ENCODE measurements at regions not wholly inside any gene's neighbourhood (a gene's known extent, or its start where the extent isn't known, plus 50 kb on each side); places are given as distances from the start of the nearest gene placed in this dataset.

DNA sequence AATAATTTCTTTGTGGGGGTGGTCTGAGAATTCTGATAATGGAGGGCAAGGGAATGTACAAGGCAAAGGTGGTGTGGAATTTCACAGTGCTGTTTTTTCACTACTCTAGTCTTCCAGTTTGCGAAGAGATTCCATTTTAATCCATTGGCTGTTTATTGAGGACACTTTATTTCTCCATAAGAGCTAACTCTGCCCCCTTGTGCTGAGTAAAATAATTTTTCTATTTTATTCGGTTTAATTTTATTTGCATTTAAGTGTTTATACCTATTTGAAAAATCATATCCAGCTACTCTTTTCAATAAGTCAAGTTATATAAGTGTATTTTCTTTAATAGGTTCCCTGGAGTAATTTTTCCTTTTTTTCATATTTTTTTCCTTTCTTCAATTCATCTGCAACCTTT, 840.1 kb downstream of the TUSC7 start:
- TF ChIP-seq, protein P1, sequence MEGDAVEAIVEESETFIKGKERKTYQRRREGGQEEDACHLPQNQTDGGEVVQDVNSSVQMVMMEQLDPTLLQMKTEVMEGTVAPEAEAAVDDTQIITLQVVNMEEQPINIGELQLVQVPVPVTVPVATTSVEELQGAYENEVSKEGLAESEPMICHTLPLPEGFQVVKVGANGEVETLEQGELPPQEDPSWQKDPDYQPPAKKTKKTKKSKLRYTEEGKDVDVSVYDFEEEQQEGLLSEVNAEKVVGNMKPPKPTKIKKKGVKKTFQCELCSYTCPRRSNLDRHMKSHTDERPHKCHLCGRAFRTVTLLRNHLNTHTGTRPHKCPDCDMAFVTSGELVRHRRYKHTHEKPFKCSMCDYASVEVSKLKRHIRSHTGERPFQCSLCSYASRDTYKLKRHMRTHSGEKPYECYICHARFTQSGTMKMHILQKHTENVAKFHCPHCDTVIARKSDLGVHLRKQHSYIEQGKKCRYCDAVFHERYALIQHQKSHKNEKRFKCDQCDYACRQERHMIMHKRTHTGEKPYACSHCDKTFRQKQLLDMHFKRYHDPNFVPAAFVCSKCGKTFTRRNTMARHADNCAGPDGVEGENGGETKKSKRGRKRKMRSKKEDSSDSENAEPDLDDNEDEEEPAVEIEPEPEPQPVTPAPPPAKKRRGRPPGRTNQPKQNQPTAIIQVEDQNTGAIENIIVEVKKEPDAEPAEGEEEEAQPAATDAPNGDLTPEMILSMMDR (IDR thresholded peaks at IDR 0.05): no peak
- TF ChIP-seq EP300 (IDR thresholded peaks at IDR 0.05): no peak
